SK-N-SH (cell line): ENCODE measurements at regions not wholly inside any gene's neighbourhood (a gene's known extent, or its start where the extent isn't known, plus 50 kb on each side); places are given as distances from the start of the nearest gene placed in this dataset.
"Not testable (repeated sequence)": the region's sequence is repeated elsewhere in the genome, so short reads cannot be mapped to it uniquely, and the experiment has no call there.

Experiments
- CHD2 ChIP-seq: fragments of 150-350 bp; IDR thresholded peaks from 2 replicates; pipeline ENCODE4 v1.6.1; 2018; ENCODE audit warnings: low read length; ENCODE audit not compliant: partially characterized antibody
- CTCF ChIP-seq: fragments of 200-600 bp; sonication (generic); IDR thresholded peaks from 2 replicates; pipeline ENCODE4 v1.6.1; 2017; ENCODE audit warnings: antibody characterized with exemption, mild to moderate bottlenecking, moderate library complexity
- EP300 ChIP-seq, 2 experiments: IDR thresholded peaks; 2 replicates each; pipeline versions ENCODE4 v1.4.0 to v1.6.1; 2012; ENCODE audit warnings: borderline replicate concordance in 1 of 2, low read depth in 1 of 2, low read length in 1 of 2
- FOXM1 ChIP-seq: IDR thresholded peaks from 2 replicates; pipeline ENCODE4 v1.4.0; 2012; ENCODE audit warnings: low read depth, mild to moderate bottlenecking
- GABPA ChIP-seq: IDR thresholded peaks from 2 replicates; pipeline ENCODE4 v1.4.0; 2012; ENCODE audit warnings: low read depth, mild to moderate bottlenecking
- GATA2 ChIP-seq: sonication (generic); formaldehyde crosslinking; IDR thresholded peaks from 2 replicates; pipeline ENCODE4 v1.5.0; 2020; ENCODE audit warnings: mild to moderate bottlenecking, missing genetic modification reagents
- JUND ChIP-seq: IDR thresholded peaks from 2 replicates; pipeline ENCODE4 v1.4.0; 2012
- MXI1 ChIP-seq: IDR thresholded peaks from 2 replicates; pipeline ENCODE4 v1.6.1; 2012; ENCODE audit warnings: mild to moderate bottlenecking, low read depth, low read length, improper control_type of control experiment
- NRF1 ChIP-seq: IDR thresholded peaks from 2 replicates; pipeline ENCODE4 v1.6.1; 2012; ENCODE audit warnings: low read depth, mild to moderate bottlenecking, low read length
- POLR2AphosphoS5 ChIP-seq: IDR thresholded peaks from 2 replicates; pipeline ENCODE4 v1.6.1; 2012; ENCODE audit warnings: low read depth, low read length
- SIN3A ChIP-seq: IDR thresholded peaks from 2 replicates; pipeline ENCODE4 v1.6.1; 2012; ENCODE audit warnings: low read depth, mild to moderate bottlenecking, low read length, moderate library complexity, borderline replicate concordance
- SMC3 ChIP-seq: IDR thresholded peaks from 2 replicates; pipeline ENCODE4 v1.6.1; 2012; ENCODE audit warnings: low read depth, low read length, improper control_type of control experiment
- YY1 ChIP-seq: IDR thresholded peaks from 2 replicates; pipeline ENCODE4 v1.4.0; 2012; ENCODE audit warnings: low read depth, mild to moderate bottlenecking
- ZBTB33 ChIP-seq: IDR thresholded peaks from 2 replicates; pipeline ENCODE4 v1.4.0; 2012; ENCODE audit warnings: low read depth, borderline replicate concordance

GRCh38 chr20:53762423-53762798, 168.8 kb upstream of the ZNF217 start:
- not testable (repeated sequence) for TF ChIP-seq CTCF; ZBTB33; GABPA; NRF1; CHD2; EP300 (IDR thresholded peaks at IDR 0.05; ENCODE audit: borderline replicate concordance in 1 of 2, low read depth in 1 of 2, low read length in 1 of 2); JUND; SMC3; SIN3A; YY1; GATA2; MXI1; FOXM1; POLR2AphosphoS5
